ENCODE measurements at regions not wholly inside any gene's neighbourhood (a gene's known extent, or its start where the extent isn't known, plus 50 kb on each side); places are given as distances from the start of the nearest gene placed in this dataset.
A peak's percentile ranks its signal among the peaks of the same experiment; 100 is the strongest.

GRCh38 chr13:39269004-39269403 is 230.7 kb downstream of the NHLRC3 start:
- DNase-seq, result no peak
- Histone ChIP-seq H3K4me1 (ENCODE audit: insufficient read depth) (no peaks in the 10 kb centered on the region), H3K4me3 (no peak overlapping the region), H3K27me3 (no peaks in the 10 kb centered on the region), H3K9me3 (no peaks in the 10 kb centered on the region), H3K27ac (no peak overlapping the region), H3K36me3 (no peaks in the 10 kb centered on the region)
- intact Hi-C loops (cut with DNase I), result loop anchor here in 3 of 4 donors (10.0 kb wide), 2 partner anchors 124 to 346 kb away; no protein-coding TSS in a partner anchor
- TF ChIP-seq POLR2A (IDR thresholded peaks at IDR 0.05) (no peak), CTCF (IDR thresholded peaks at IDR 0.05) (no peak), EP300 (IDR thresholded peaks at IDR 0.05) (no peak)
- 70 to 91% (median 82%) methylated on average over 2 of the region's 2 CpGs for WGBS, 3 donors

DNA sequence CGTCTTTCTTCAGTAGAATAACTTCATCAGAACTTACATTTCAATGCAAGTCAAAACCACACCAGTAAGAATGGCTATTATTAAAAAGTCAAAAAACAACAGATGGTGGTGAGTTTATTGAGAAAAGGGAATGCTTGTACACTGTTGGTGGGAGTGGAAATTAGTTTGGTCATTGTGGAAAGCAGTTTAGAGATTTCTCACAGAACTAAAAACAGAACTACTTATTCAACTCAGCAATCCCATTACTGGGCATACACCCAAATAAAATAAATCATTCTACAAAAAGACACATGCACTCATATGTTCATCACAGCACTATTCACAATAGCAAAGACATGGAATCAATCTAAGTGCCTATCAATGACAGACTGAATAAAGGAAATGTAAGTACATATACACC is 231.2 kb downstream of the NHLRC3 start:
- DNase-seq, result no peak
- 79 to 91% (median 86%) methylated on average over 1 of the region's 1 CpG for WGBS, 3 donors
- no peaks in the 10 kb centered on the region for H3K9me3 ChIP-seq
- H3K27me3 ChIP-seq, result no peaks in the 10 kb centered on the region
- no peaks in the 10 kb centered on the region for H3K4me1 ChIP-seq (ENCODE audit: insufficient read depth)
- intact Hi-C loops (cut with DNase I), result loop anchor here in 3 of 4 donors (10.0 kb wide), 2 partner anchors 125 to 345 kb away; no protein-coding TSS in a partner anchor
- H3K27ac ChIP-seq, result no peak overlapping the region
- H3K36me3 ChIP-seq, result no peaks in the 10 kb centered on the region
- TF ChIP-seq POLR2A (IDR thresholded peaks at IDR 0.05) (no peak), EP300 (IDR thresholded peaks at IDR 0.05) (no peak), CTCF (IDR thresholded peaks at IDR 0.05) (no peak)
- no peak overlapping the region for H3K4me3 ChIP-seq

DNA sequence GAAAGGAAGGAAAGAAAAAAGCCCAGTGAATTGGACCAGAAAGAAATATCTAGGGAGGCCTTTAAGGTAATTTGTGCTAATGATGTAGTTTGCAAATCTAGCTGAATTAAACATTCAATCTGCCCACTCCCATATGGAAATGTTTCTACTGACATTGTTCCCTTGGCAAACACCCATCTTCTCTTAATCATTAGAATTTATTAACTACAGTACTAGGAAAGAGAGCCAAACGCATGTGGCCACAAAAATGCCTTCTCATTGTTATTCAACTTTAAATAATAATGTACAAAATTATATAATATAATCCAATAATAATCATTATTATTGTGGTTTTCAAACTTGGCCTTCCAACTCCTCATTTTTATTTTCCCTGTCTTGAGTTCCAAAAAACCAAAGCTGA is 234.7 kb downstream of the NHLRC3 start:
- no peak for DNase-seq
- no peaks in the 10 kb centered on the region for H3K4me1 ChIP-seq (ENCODE audit: insufficient read depth)
- no peak overlapping the region for H3K27ac ChIP-seq
- no peak for TF ChIP-seq CTCF (IDR thresholded peaks at IDR 0.05)
- no peak for TF ChIP-seq EP300 (IDR thresholded peaks at IDR 0.05)
- no peak for TF ChIP-seq POLR2A (IDR thresholded peaks at IDR 0.05)
- H3K27me3 ChIP-seq, result no peaks in the 10 kb centered on the region
- 61 to 77% (median 63%) methylated on average over 1 of the region's 1 CpG for WGBS, 3 donors
- no peak overlapping the region for H3K4me3 ChIP-seq
- H3K9me3 ChIP-seq, result no peaks in the 10 kb centered on the region
- no peaks in the 10 kb centered on the region for H3K36me3 ChIP-seq
- intact Hi-C loops (cut with DNase I), result loop anchor here in 1 of 4 donors (10.0 kb wide), 1 partner anchor 342 kb away; no protein-coding TSS in a partner anchor

GRCh38 chr13:39273953-39274738 is 235.9 kb downstream of the NHLRC3 start:
- DNase-seq, result peak in 2 of 5 donors; percentile 22 to 23
- H3K36me3 ChIP-seq, result no peaks in the 10 kb centered on the region
- intact Hi-C loops (cut with DNase I), result loop anchor here in 1 of 4 donors (10.0 kb wide), 1 partner anchor 341 kb away; no protein-coding TSS in a partner anchor
- 68 to 70% (median 70%) methylated on average over 6 of the region's 6 CpGs for WGBS, 3 donors
- TF ChIP-seq EP300 (IDR thresholded peaks at IDR 0.05) (no peak), CTCF (IDR thresholded peaks at IDR 0.05) (no peak), POLR2A (IDR thresholded peaks at IDR 0.05) (no peak)
- no peak overlapping the region for H3K4me3 ChIP-seq
- H3K27me3 ChIP-seq, result no peaks in the 10 kb centered on the region
- H3K4me1 ChIP-seq (ENCODE audit: insufficient read depth), result no peaks in the 10 kb centered on the region
- no peak overlapping the region for H3K27ac ChIP-seq
- no peaks in the 10 kb centered on the region for H3K9me3 ChIP-seq
